ENCODE measurements at regions not wholly inside any gene's neighbourhood (a gene's known extent, or its start where the extent isn't known, plus 50 kb on each side); places are given as distances from the start of the nearest gene placed in this dataset.
A peak's percentile ranks its signal among the peaks of the same experiment; 100 is the strongest.

DNA sequence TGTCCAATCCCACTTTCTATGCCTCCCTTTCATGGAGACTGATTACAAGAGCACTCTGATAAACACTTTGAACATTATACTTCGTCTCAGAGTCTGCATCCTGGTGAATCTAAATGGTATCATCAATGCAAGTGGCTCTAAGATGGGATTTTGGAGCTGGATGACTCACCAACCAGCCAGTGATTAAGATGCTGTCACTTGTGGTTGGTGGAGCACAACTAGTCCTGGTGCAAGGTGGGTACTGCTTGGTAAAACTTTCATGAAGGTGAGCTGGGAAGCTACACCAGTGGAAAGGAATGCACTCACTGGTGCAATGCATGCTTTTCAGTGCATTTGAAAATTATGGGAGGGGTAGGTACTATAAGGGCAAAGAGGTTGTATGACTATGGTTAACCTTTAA lies 137.7 kb upstream of the TRIB2 start:
- in situ Hi-C loops (cut with HindIII; ENCODE audit: low sequenced_read_pairs) = no loop called here
- DNase-seq (ENCODE audit: low spot score) = no peak

DNA sequence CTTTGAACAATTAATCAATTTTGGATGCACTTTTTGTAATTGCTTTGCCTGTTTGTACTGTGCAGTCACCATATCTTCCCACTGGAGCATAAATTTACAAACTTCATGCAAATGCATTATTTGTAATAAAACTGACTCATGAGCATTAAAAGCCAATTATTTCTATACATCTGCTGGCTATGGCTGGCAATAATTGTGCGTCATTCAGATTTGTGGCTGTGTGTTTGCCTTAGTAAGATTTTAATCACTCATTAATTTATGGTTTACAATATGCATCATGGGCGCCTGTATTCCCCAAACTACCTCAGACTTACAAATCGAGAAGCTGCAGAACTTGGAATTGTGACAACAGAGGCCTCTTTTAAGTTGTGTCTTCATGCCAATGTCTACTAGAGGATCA lies 132.4 kb upstream of the TRIB2 start:
- in situ Hi-C loops (cut with HindIII; ENCODE audit: low sequenced_read_pairs) = no loop called here
- DNase-seq (ENCODE audit: low spot score) = no peak

- in situ Hi-C loops (cut with HindIII; ENCODE audit: low sequenced_read_pairs) = no loop called here
- DNase-seq (ENCODE audit: low spot score) = no peak
Measured at GRCh38 chr2:12585784-12586183, 131.0 kb upstream of the TRIB2 start.

DNA sequence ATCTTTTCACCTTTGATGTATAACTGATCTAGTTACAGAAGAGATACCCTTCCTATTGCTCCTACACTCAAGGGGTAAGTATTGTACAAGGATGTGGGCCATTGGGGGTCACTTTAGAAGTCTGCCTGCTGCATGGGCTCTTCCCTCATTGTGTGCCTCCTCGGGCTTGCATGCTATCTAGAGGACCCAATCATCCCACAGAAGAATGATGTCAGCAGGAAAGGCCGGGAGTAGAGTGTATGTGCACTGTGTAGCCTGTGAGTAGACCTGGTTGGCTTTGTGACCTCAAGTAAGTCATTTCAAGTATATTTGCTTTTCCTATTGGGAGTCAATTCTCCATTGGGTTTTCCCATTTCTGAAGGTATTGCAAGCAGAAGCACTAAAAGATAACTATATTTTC lies 129.5 kb upstream of the TRIB2 start:
- in situ Hi-C loops (cut with HindIII; ENCODE audit: low sequenced_read_pairs) = no loop called here
- no peak for DNase-seq (ENCODE audit: low spot score)

- in situ Hi-C loops (cut with HindIII; ENCODE audit: low sequenced_read_pairs) = no loop called here
Measured at GRCh38 chr2:12587729-12588522, 128.8 kb upstream of the TRIB2 start.

GRCh38 chr2:12588986-12589385 lies 127.8 kb upstream of the TRIB2 start:
- DNase-seq (ENCODE audit: low spot score) = no peak
- in situ Hi-C loops (cut with HindIII; ENCODE audit: low sequenced_read_pairs) = no loop called here

More at GRCh38 chr2:12587729-12588522, 128.8 kb upstream of the TRIB2 start:
- no peak for DNase-seq (ENCODE audit: low spot score)

DNA sequence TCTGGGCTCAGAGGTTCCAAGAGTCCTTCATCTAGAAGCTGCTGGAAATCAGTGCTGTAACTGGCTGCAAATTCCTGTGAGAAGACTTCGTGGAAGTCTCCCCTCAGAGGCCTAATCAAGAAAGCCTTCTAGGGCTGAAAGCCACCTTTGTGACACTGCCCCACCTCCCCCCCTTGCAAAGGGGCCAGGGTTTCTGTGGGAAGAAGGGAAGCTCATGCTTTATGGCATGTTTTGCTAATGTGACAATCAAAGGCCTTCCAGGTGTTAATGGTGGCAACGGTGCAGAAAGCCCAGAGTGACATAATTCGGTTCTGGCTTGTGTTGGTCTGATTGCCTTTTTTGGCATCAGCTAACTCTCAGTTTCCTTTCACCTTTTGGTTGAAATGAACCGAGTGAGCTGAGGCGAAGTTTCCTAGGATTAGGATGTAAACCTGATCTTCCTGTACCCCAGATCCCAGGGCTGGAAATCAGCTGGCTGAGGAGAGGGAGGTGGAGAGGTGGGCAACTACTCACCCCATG lies 126.9 kb upstream of the TRIB2 start:
- in situ Hi-C loops (cut with HindIII; ENCODE audit: low sequenced_read_pairs) = no loop called here
- DNase-seq (ENCODE audit: low spot score) = no peak

GRCh38 chr2:12592296-12592695 lies 124.4 kb upstream of the TRIB2 start:
- DNase-seq (ENCODE audit: low spot score) = no peak
- in situ Hi-C loops (cut with HindIII; ENCODE audit: low sequenced_read_pairs) = no loop called here

DNA sequence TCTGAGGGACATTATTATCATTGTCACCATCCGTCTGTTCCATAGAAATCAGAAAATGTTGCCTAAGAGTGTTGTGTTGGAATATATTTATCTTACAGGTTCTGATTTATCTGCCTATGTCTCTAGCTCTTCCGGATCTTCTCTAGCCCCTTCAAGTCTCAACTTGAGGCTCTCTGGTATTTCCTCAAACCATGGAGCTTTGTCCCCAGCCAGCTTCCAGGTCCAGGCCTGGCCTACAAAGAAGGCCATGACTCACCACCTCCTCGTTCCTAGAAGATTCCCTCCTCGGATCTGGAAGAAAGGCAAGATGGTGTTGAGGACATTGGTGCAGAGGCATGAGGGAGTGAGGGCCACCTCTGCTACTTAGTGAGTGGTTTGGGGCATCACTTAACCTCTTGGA lies 122.1 kb upstream of the TRIB2 start:
- in situ Hi-C loops (cut with HindIII; ENCODE audit: low sequenced_read_pairs) = no loop called here
- DNase-seq (ENCODE audit: low spot score) = no peak

- no peak for DNase-seq (ENCODE audit: low spot score)
- in situ Hi-C loops (cut with HindIII; ENCODE audit: low sequenced_read_pairs) = no loop called here
Measured at GRCh38 chr2:12596771-12597170, 120.0 kb upstream of the TRIB2 start.

DNA sequence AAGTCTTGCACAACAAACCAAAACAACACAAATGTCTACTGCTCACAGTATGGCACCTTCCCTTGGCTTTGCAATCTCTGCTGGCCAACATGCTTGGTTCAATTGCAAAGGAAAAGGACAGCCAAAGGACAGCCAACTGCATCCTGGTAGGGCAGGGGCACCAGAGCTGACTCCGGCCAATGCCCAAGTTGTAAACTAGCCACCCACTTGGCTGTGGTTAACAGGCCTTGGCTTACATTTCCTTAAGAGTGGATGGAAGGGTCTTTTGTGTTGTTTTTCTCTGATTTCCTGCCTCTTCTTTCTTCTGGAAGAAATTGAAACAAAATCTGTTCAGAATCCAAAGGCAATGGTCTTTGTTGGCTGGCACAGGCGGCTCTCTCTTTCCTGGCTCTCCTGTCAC lies 119.1 kb upstream of the TRIB2 start:
- DNase-seq (ENCODE audit: low spot score) = peak; percentile 29
- in situ Hi-C loops (cut with HindIII; ENCODE audit: low sequenced_read_pairs) = no loop called here

DNA sequence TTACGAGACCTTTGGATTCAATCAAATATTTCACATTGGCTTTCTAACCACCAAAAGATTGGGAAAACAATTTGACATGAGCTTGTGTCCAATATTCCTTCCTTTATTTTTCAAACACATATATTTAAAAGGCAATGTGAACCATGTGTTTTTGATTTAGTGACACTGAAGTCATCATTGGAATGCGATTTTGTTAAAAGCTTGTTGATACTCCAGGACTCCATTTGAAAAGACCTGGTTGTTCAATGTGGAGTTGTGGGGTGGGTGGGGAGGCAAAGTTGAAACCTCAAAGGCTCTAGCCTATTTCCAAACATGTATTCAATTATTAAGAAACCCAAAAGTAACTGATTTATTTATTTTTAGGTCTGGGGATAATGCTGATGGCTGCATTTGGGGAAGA lies 114.1 kb upstream of the TRIB2 start:
- in situ Hi-C loops (cut with HindIII; ENCODE audit: low sequenced_read_pairs) = no loop called here
- DNase-seq (ENCODE audit: low spot score) = no peak

- in situ Hi-C loops (cut with HindIII; ENCODE audit: low sequenced_read_pairs) = no loop called here
- DNase-seq (ENCODE audit: low spot score) = no peak
Measured at GRCh38 chr2:12603781-12604295, 112.9 kb upstream of the TRIB2 start.

DNA sequence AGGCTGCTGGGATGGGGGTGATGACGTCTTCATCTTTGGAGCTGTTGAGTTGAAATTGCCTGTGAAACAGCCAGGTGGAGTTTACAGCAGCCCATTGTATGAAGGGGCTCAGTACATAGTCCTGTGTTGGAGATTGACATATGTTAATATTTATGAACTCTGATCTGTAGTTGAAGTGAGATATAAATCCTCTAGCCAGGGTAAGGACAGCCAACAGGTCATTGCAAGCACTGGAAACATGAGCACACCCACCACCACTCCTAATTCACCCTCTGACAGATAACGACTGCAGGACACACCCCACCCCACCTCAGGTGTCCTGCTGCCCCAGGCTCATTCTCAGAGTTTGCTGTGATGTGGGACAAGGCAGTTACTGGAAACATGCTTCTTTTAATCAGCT lies 112.4 kb upstream of the TRIB2 start:
- no peak for DNase-seq (ENCODE audit: low spot score)
- in situ Hi-C loops (cut with HindIII; ENCODE audit: low sequenced_read_pairs) = no loop called here

DNA sequence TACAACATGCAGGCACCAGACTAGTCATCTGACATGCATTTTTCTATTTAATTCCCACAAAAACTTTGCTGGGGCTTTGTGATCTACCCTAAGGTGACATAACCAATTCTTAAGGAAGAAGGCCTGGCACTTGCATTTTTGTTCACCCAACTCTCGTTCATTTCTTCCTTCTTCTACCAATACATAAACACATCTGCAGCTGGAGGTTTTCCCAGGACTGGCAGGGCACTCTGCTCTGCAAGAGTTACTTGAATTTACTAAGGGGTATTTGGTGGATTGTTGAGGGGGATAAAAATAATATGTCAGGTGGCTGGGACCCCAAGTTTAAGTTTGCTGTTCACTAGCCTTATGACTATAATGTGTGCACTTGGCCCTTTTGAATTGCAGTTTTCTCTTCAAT lies 111.4 kb upstream of the TRIB2 start:
- DNase-seq (ENCODE audit: low spot score) = no peak
- in situ Hi-C loops (cut with HindIII; ENCODE audit: low sequenced_read_pairs) = no loop called here

DNA sequence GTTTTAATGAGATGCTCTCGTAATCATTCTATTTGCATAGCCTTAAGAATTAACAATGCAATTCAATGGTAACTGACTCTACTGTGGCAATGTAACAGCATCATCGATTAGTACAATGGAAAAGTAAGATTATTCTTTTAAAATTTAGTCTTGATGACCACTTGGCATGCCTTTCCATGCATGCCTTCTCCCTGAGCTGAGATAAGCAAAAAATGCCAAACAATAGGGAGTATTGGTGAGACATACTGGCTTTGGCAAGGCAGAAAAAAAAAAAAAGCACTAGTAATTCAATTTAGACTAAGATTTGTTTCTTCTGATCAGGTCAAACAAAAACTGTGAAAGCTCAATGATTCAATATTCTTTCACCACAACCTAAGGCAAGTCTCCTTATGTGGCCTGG lies 110.8 kb upstream of the TRIB2 start:
- in situ Hi-C loops (cut with HindIII; ENCODE audit: low sequenced_read_pairs) = no loop called here
- DNase-seq (ENCODE audit: low spot score) = no peak

GRCh38 chr2:12606472-12607000 lies 110.2 kb upstream of the TRIB2 start:
- in situ Hi-C loops (cut with HindIII; ENCODE audit: low sequenced_read_pairs) = no loop called here
- no peak for DNase-seq (ENCODE audit: low spot score)

DNA sequence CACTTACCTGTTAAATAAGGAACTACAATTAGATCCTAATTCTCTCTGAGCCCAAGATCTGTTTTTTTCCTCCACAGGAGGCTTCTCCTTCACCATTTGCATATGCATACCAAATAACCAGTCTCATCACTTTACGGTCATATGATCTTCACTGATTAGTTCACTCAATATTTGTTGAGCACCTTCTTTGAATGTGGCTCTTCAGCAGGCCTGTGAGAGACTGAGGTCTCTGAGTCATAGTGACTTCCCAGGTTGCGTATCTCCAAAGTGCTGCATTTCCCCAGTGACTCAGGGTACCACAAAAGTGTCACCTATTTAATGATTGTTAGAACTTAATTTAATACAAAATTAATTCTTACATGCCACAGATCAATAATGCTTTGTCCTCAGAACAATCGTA lies 108.8 kb upstream of the TRIB2 start:
- in situ Hi-C loops (cut with HindIII; ENCODE audit: low sequenced_read_pairs) = no loop called here
- no peak for DNase-seq (ENCODE audit: low spot score)

- in situ Hi-C loops (cut with HindIII; ENCODE audit: low sequenced_read_pairs) = no loop called here
- DNase-seq (ENCODE audit: low spot score) = no peak
Measured at GRCh38 chr2:12610314-12610713, 106.4 kb upstream of the TRIB2 start.

DNA sequence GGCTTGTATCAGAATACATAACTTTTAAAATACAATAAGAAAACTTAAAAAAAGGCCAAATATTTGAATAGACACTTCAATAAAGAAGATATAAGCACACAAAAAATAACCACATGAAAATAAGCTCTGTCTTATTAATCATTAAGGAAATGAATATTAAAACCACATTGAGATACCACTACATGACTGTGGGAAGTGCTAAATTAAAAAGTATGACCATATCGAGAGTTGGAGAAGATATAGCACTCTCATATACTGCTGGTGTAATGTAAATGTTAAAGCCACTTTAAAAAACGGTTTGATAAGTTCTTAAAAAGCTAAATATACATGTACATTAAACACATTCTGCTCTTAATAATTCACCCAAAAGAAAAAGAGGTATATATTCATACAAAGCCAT lies 104.6 kb upstream of the TRIB2 start:
- in situ Hi-C loops (cut with HindIII; ENCODE audit: low sequenced_read_pairs) = no loop called here
- no peak for DNase-seq (ENCODE audit: low spot score)

GRCh38 chr2:12612671-12613070 lies 104.1 kb upstream of the TRIB2 start:
- in situ Hi-C loops (cut with HindIII; ENCODE audit: low sequenced_read_pairs) = no loop called here
- no peak for DNase-seq (ENCODE audit: low spot score)

Data from G401 (cell line).